ENCODE measurements at regions not wholly inside any gene's neighbourhood (a gene's known extent, or its start where the extent isn't known, plus 50 kb on each side); places are given as distances from the start of the nearest gene placed in this dataset.

- no peak for TF ChIP-seq CTCF (IDR thresholded peaks at IDR 0.05; ENCODE audit: unreplicated experiment)
- H3K27me3 Mint-ChIP-seq (ENCODE audit: unreplicated experiment) = peaks cover 1% of the 10 kb centered on the region
- H3K4me1 Mint-ChIP-seq (ENCODE audit: unreplicated experiment) = peaks cover 82% of the 10 kb centered on the region
- no peak for DNase-seq (ENCODE audit: low spot score)
- H3K36me3 Mint-ChIP-seq (ENCODE audit: low read depth, unreplicated experiment) = no peaks in the 10 kb centered on the region
- H3K9me3 Mint-ChIP-seq (ENCODE audit: unreplicated experiment) = no peaks in the 10 kb centered on the region
- no peak overlapping the region for H3K27ac Mint-ChIP-seq (ENCODE audit: unreplicated experiment)
- no peak overlapping the region for H3K4me3 Mint-ChIP-seq (ENCODE audit: unreplicated experiment)
These were observed 109.9 kb downstream of the DAD1 start for GRCh38 chr14:22479132-22479531.

- Mint-ChIP-seq H3K36me3 (ENCODE audit: low read depth, unreplicated experiment) (no peaks in the 10 kb centered on the region), H3K27ac (ENCODE audit: unreplicated experiment) (no peak overlapping the region), H3K4me1 (ENCODE audit: unreplicated experiment) (peaks cover 82% of the 10 kb centered on the region), H3K4me3 (ENCODE audit: unreplicated experiment) (no peak overlapping the region), H3K9me3 (ENCODE audit: unreplicated experiment) (no peaks in the 10 kb centered on the region), H3K27me3 (ENCODE audit: unreplicated experiment) (peaks cover 1% of the 10 kb centered on the region)
- TF ChIP-seq CTCF (IDR thresholded peaks at IDR 0.05; ENCODE audit: unreplicated experiment) = no peak
- DNase-seq (ENCODE audit: low spot score) = no peak
These were observed 110.4 kb downstream of the DAD1 start for GRCh38 chr14:22478670-22479069.

GRCh38 chr14:22478247-22478646 is 110.8 kb downstream of the DAD1 start:
- Mint-ChIP-seq H3K27ac (ENCODE audit: unreplicated experiment) (no peak overlapping the region), H3K4me1 (ENCODE audit: unreplicated experiment) (peaks cover 82% of the 10 kb centered on the region), H3K27me3 (ENCODE audit: unreplicated experiment) (peaks cover 1% of the 10 kb centered on the region), H3K9me3 (ENCODE audit: unreplicated experiment) (no peaks in the 10 kb centered on the region), H3K36me3 (ENCODE audit: low read depth, unreplicated experiment) (no peaks in the 10 kb centered on the region), H3K4me3 (ENCODE audit: unreplicated experiment) (no peak overlapping the region)
- TF ChIP-seq CTCF (IDR thresholded peaks at IDR 0.05; ENCODE audit: unreplicated experiment) = no peak
- DNase-seq (ENCODE audit: low spot score) = no peak

- peaks cover 1% of the 10 kb centered on the region for H3K27me3 Mint-ChIP-seq (ENCODE audit: unreplicated experiment)
- H3K4me3 Mint-ChIP-seq (ENCODE audit: unreplicated experiment) = no peak overlapping the region
- H3K4me1 Mint-ChIP-seq (ENCODE audit: unreplicated experiment) = peaks cover 82% of the 10 kb centered on the region
- no peak for TF ChIP-seq CTCF (IDR thresholded peaks at IDR 0.05; ENCODE audit: unreplicated experiment)
- H3K27ac Mint-ChIP-seq (ENCODE audit: unreplicated experiment) = no peak overlapping the region
- H3K9me3 Mint-ChIP-seq (ENCODE audit: unreplicated experiment) = no peaks in the 10 kb centered on the region
- H3K36me3 Mint-ChIP-seq (ENCODE audit: low read depth, unreplicated experiment) = no peaks in the 10 kb centered on the region
- no peak for DNase-seq (ENCODE audit: low spot score)
These were observed 111.3 kb downstream of the DAD1 start for GRCh38 chr14:22477569-22478194.

- Mint-ChIP-seq H3K27me3 (ENCODE audit: unreplicated experiment) (peaks cover 1% of the 10 kb centered on the region), H3K4me1 (ENCODE audit: unreplicated experiment) (peaks cover 78% of the 10 kb centered on the region), H3K36me3 (ENCODE audit: low read depth, unreplicated experiment) (no peaks in the 10 kb centered on the region), H3K9me3 (ENCODE audit: unreplicated experiment) (no peaks in the 10 kb centered on the region), H3K27ac (ENCODE audit: unreplicated experiment) (no peak overlapping the region), H3K4me3 (ENCODE audit: unreplicated experiment) (no peak overlapping the region)
- no peak for TF ChIP-seq CTCF (IDR thresholded peaks at IDR 0.05; ENCODE audit: unreplicated experiment)
- no peak for DNase-seq (ENCODE audit: low spot score)
These were observed 112.1 kb downstream of the DAD1 start for GRCh38 chr14:22476887-22477286.
